Parathyroid adenoma (tissue), 2 donors: ENCODE measurements at regions not wholly inside any gene's neighbourhood (a gene's known extent, or its start where the extent isn't known, plus 50 kb on each side); places are given as distances from the start of the nearest gene placed in this dataset.
"Not testable (repeated sequence)": the region's sequence is repeated elsewhere in the genome, so short reads cannot be mapped to it uniquely, and the experiment has no call there.

Experiments used
- H2AFZ ChIP-seq: fragments of 300-600 bp; sonication (generic); one replicate; pipeline ENCODE4 v1.7.0; 2017; ENCODE audit warnings: antibody characterized with exemption, mild to moderate bottlenecking
- H3K27ac ChIP-seq: fragments of 300-600 bp; sonication (generic); one replicate; pipeline ENCODE4 v1.7.0; 2017
- H3K27me3 ChIP-seq: fragments of 300-600 bp; sonication (generic); one replicate; pipeline ENCODE4 v1.7.0; 2017; ENCODE audit warnings: low read length; ENCODE audit not compliant: control insufficient read depth, insufficient read depth
- H3K36me3 ChIP-seq: fragments of 300-600 bp; sonication (generic); one replicate; pipeline ENCODE4 v1.7.0; 2017; ENCODE audit warnings: low read length; ENCODE audit not compliant: control insufficient read depth, insufficient read depth
- H3K4me1 ChIP-seq: fragments of 300-600 bp; sonication (generic); one replicate; pipeline ENCODE4 v1.7.0; 2017; ENCODE audit warnings: control low read depth
- H3K4me2 ChIP-seq: fragments of 300-600 bp; sonication (generic); one replicate; pipeline ENCODE4 v1.7.0; 2017; ENCODE audit warnings: low read length
- H3K4me3 ChIP-seq: fragments of 300-600 bp; sonication (generic); one replicate; pipeline ENCODE4 v1.7.0; 2017; ENCODE audit warnings: low read depth, low read length
- H3K79me2 ChIP-seq: fragments of 300-600 bp; sonication (generic); one replicate; pipeline ENCODE4 v1.7.0; 2017; ENCODE audit warnings: control low read depth
- H3K9ac ChIP-seq: fragments of 300-600 bp; sonication (generic); one replicate; pipeline ENCODE4 v1.7.0; 2017; ENCODE audit warnings: mild to moderate bottlenecking
- H3K9me3 ChIP-seq: fragments of 300-600 bp; sonication (generic); one replicate; pipeline ENCODE4 v1.7.0; 2017; ENCODE audit warnings: low read length; ENCODE audit not compliant: control insufficient read depth
- TF ChIP-seq, protein P1 (sequence below): fragments of 300-600 bp; sonication (generic); IDR thresholded peaks from one replicate; pipeline ENCODE4 v1.7.0; 2017; ENCODE audit warnings: antibody characterized with exemption, mild to moderate bottlenecking
- donor health status: primary hyperparathyroidism.

DNA sequence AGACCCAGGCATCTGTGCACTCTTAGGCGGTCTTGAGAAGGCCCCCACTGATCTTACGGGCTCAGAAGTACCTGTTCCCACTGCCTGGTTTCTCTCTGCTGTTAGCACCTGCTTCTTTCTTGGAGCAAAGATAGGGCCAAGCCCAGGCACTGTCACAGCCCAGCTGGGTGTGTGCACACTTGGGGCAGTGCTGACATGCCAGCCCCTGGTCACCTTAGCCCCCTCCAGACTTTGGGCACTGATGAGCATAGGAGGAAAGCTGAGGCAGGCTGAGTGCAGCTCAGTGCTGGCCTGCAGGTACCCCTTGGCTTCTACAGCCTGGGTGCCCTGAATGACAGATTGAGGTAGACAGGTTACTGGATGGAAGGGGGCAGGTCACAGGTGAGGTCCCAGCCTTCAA, 105.7 kb upstream of the AHI1 start:
- H3K4me2 ChIP-seq = no peak overlapping the region
- no peaks in the 10 kb centered on the region for H3K36me3 ChIP-seq
- no peak overlapping the region for H3K27ac ChIP-seq
- H3K9ac ChIP-seq = no peak overlapping the region
- no peaks in the 10 kb centered on the region for H3K9me3 ChIP-seq
- no peaks in the 10 kb centered on the region for H3K79me2 ChIP-seq
- H2AFZ ChIP-seq = no peak overlapping the region
- H3K4me3 ChIP-seq = no peak overlapping the region
- no peaks in the 10 kb centered on the region for H3K4me1 ChIP-seq
- TF ChIP-seq, protein P1, sequence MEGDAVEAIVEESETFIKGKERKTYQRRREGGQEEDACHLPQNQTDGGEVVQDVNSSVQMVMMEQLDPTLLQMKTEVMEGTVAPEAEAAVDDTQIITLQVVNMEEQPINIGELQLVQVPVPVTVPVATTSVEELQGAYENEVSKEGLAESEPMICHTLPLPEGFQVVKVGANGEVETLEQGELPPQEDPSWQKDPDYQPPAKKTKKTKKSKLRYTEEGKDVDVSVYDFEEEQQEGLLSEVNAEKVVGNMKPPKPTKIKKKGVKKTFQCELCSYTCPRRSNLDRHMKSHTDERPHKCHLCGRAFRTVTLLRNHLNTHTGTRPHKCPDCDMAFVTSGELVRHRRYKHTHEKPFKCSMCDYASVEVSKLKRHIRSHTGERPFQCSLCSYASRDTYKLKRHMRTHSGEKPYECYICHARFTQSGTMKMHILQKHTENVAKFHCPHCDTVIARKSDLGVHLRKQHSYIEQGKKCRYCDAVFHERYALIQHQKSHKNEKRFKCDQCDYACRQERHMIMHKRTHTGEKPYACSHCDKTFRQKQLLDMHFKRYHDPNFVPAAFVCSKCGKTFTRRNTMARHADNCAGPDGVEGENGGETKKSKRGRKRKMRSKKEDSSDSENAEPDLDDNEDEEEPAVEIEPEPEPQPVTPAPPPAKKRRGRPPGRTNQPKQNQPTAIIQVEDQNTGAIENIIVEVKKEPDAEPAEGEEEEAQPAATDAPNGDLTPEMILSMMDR = no peak
- no peaks in the 10 kb centered on the region for H3K27me3 ChIP-seq

DNA sequence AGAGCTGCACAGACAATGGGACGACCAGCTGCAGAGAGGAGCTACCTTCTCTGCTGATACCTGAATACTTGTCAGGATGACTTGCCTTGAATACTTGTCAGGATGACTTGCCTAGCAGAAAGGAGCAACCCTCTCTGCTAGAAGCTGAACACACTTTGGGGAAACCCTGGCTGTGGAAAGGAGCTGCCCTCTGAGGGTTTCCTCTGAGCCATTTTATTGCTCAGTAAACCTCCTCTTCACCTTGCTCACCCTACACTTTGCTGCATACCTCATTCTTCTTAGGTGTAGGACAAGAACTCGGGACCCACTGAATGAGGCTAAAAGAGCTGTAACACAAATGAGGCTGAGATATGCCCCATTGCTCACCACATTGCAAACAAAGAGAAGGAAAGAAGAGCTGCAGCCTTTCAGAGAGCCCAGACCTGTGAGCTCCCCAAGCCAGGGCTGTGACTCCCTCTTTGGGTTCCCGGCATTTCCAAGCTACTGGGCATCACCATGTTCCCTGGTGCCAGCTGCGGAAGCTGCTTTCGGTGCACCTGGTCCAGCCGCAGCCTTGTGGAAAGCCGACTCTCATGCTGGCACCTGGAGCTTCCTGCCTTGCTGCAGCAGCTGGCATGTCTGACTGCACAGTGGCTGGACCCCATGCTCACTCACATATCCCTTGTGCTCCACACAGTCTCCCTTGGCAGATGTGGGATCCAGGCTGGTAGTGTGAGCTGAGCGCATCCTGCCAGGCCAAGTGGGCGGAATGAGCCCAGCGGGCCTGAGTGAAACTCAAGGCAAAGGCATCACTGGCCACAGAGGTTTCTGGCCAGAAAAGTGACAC, 106.7 kb upstream of the AHI1 start:
- Histone ChIP-seq H3K9me3 (no peaks in the 10 kb centered on the region), H3K36me3 (no peaks in the 10 kb centered on the region), H3K4me1 (no peaks in the 10 kb centered on the region), H3K9ac (no peak overlapping the region), H3K4me2 (no peak overlapping the region), H3K79me2 (no peaks in the 10 kb centered on the region), H3K27me3 (no peaks in the 10 kb centered on the region), H3K27ac (no peak overlapping the region), H2AFZ (no peak overlapping the region), H3K4me3 (no peak overlapping the region)
- TF ChIP-seq, protein P1 = no peak

DNA sequence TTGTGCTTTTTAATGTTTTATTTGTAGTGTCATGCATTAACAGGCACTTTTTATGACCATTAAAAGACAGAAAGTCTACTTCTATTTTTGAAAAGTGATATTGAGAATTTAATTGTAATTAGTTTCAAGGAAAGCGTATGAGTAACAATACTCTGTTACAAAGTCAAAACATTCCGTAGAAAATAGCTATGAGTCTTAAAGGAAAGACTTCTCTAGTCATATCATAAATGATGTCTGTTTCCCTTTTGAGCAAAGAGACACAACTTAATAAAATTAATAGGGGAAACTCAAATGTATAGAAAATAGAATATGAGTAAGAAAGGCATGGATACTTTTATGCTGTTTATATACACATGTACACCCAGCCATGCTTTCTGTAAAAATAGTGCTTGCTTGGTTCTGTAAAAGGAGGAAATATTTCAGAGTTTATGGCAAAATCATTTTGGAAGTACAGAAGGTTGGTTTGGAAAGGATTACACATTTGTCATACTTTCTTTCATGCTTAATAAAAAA, 107.8 kb upstream of the AHI1 start:
- TF ChIP-seq, protein P1 = no peak
- Histone ChIP-seq H3K4me2 (no peak overlapping the region), H3K9ac (no peak overlapping the region), H3K9me3 (no peaks in the 10 kb centered on the region), H3K27me3 (no peaks in the 10 kb centered on the region), H3K4me3 (no peak overlapping the region), H3K4me1 (no peaks in the 10 kb centered on the region), H3K27ac (no peak overlapping the region), H3K79me2 (no peaks in the 10 kb centered on the region), H2AFZ (no peak overlapping the region), H3K36me3 (no peaks in the 10 kb centered on the region)

DNA sequence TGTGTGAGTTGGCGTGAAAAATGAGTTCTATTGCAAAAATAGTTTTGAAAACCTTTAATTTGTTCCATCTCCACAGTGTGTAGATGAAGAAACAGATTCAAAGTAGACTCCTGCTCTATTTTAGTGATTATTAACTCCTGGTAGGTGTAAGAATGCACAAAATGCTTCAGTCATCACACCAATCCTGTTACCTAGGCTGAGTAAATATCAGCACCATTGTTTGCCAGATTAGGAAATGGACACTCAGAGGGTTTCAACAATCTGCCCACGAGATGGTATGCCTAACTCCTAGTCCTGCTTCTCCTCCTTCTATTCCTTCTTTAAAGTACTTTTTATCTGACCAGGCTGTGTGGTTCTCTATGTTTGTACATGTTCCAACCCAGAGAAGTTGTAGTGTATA, 108.9 kb upstream of the AHI1 start:
- no peaks in the 10 kb centered on the region for H3K27me3 ChIP-seq
- TF ChIP-seq, protein P1 = no peak
- H3K4me2 ChIP-seq = no peak overlapping the region
- H3K27ac ChIP-seq = no peak overlapping the region
- H3K9ac ChIP-seq = no peak overlapping the region
- no peaks in the 10 kb centered on the region for H3K36me3 ChIP-seq
- no peaks in the 10 kb centered on the region for H3K4me1 ChIP-seq
- no peaks in the 10 kb centered on the region for H3K9me3 ChIP-seq
- no peak overlapping the region for H3K4me3 ChIP-seq
- no peaks in the 10 kb centered on the region for H3K79me2 ChIP-seq
- H2AFZ ChIP-seq = no peak overlapping the region

DNA sequence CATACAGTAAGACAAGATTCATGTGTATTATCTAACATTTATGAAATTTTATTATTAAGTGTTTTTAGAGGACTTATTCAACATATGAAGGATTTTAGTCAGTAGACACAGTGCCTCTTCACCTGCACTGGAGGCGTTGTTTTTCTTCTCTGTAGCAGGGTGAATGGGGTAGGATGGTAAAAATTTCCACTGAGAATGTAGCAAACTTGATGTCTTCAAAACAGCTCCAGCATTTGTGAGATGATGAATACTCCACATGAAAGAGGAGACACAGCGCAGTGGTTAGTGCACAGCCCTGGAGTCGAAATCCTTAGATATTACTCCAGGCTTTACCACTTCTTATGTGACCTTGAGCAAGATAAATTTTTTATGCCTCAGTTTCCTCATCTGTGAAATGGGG, 110.5 kb upstream of the AHI1 start:
- H3K27ac ChIP-seq = no peak overlapping the region
- TF ChIP-seq, protein P1 = no peak
- no peak overlapping the region for H3K9ac ChIP-seq
- no peaks in the 10 kb centered on the region for H3K9me3 ChIP-seq
- H2AFZ ChIP-seq = no peak overlapping the region
- H3K36me3 ChIP-seq = no peaks in the 10 kb centered on the region
- H3K4me2 ChIP-seq = no peak overlapping the region
- H3K27me3 ChIP-seq = no peaks in the 10 kb centered on the region
- H3K79me2 ChIP-seq = no peaks in the 10 kb centered on the region
- no peaks in the 10 kb centered on the region for H3K4me1 ChIP-seq
- no peak overlapping the region for H3K4me3 ChIP-seq

DNA sequence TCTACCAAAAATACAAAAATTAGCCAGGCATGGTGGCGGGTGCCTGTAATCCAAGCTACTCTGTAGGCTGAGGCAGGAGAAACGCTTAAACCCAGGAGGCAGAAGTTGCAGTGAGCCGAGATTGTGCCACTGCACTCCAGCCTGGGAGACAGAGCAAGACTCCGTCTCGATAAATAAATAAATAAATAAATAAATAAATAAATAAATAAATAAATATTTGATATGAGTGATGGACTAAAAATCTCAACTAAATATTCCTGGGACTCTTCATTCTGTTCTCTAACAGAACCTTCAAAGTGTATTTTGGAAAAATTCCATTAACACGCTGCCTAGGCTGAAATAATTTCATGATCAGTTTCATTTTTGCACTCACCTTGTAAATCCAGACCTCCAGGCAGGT, 112.7 kb upstream of the AHI1 start:
- not testable (repeated sequence) for H3K36me3 ChIP-seq, H3K79me2 ChIP-seq, H3K4me3 ChIP-seq, H3K27me3 ChIP-seq, H2AFZ ChIP-seq, H3K9me3 ChIP-seq, H3K9ac ChIP-seq, H3K4me1 ChIP-seq, H3K27ac ChIP-seq
- H3K4me2 ChIP-seq = peak overlapping the region; percentile 48
